ENCODE measurements at regions not wholly inside any gene's neighbourhood (a gene's known extent, or its start where the extent isn't known, plus 50 kb on each side); places are given as distances from the start of the nearest gene placed in this dataset.
"Not testable (repeated sequence)": the region's sequence is repeated elsewhere in the genome, so short reads cannot be mapped to it uniquely, and the experiment has no call there.

DNA sequence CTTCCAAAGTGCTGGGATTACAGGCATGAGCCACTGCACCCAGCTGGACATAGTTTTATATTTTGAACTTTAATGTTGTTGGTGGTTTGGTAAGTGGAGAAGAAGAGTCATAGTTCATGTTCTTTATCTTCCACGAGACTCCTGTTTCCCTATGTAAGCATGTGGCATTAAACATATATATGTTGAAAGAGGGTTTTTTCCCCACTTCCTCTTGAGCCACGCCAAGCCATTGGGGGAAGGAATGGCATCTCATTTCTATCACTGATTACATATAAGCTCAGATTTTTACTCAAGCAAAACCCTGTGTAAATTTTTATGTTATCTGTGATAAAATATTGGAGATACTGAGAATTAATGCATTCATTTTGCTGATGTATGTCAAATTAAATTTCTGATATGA, 300.4 kb downstream of the PHF14 start:
- Histone ChIP-seq H3K27me3 (ENCODE audit: insufficient read depth, poor library complexity, severe bottlenecking) (no peaks in the 10 kb centered on the region), H3K27ac (ENCODE audit: poor library complexity, severe bottlenecking) (no peak overlapping the region), H3K4me3 (ENCODE audit: severe bottlenecking) (no peak overlapping the region), H3K4me1 (ENCODE audit: insufficient read depth, poor library complexity, severe bottlenecking) (no peaks in the 10 kb centered on the region), H3K9me3 (ENCODE audit: severe bottlenecking) (no peaks in the 10 kb centered on the region), H3K36me3 (ENCODE audit: low read depth) (no peaks in the 10 kb centered on the region)
- TF ChIP-seq, protein P1, sequence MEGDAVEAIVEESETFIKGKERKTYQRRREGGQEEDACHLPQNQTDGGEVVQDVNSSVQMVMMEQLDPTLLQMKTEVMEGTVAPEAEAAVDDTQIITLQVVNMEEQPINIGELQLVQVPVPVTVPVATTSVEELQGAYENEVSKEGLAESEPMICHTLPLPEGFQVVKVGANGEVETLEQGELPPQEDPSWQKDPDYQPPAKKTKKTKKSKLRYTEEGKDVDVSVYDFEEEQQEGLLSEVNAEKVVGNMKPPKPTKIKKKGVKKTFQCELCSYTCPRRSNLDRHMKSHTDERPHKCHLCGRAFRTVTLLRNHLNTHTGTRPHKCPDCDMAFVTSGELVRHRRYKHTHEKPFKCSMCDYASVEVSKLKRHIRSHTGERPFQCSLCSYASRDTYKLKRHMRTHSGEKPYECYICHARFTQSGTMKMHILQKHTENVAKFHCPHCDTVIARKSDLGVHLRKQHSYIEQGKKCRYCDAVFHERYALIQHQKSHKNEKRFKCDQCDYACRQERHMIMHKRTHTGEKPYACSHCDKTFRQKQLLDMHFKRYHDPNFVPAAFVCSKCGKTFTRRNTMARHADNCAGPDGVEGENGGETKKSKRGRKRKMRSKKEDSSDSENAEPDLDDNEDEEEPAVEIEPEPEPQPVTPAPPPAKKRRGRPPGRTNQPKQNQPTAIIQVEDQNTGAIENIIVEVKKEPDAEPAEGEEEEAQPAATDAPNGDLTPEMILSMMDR (IDR thresholded peaks at IDR 0.05; ENCODE audit: poor library complexity, severe bottlenecking), result no peak
- DNase-seq (ENCODE audit: low spot score) (no peak), ATAC-seq (ENCODE audit: low read depth) (no peak)

DNA sequence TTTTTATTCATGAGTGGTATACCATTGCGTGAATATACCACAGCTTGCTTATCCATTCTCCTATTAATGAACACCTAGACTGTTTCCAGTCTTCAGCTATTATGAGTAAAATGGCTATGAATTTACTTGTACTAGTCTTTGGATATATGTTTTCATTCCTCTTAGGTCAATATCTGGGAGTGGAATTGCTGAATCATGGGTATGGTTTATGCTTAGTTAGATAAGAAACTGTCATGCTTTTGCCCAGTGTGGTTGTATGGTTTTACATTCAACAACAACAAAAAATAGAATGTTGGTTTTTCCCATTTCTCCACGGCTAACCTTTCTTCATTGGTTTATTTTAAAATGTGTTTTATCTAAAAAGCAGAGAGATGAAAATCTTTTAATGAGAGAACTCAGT, 308.3 kb downstream of the PHF14 start:
- no peak for DNase-seq (ENCODE audit: low spot score)
- H3K4me1 ChIP-seq (ENCODE audit: insufficient read depth, poor library complexity, severe bottlenecking), result no peaks in the 10 kb centered on the region
- ATAC-seq (ENCODE audit: low read depth), result no peak
- no peak overlapping the region for H3K4me3 ChIP-seq (ENCODE audit: severe bottlenecking)
- TF ChIP-seq, protein P1 (IDR thresholded peaks at IDR 0.05; ENCODE audit: poor library complexity, severe bottlenecking), result no peak
- H3K9me3 ChIP-seq (ENCODE audit: severe bottlenecking), result no peaks in the 10 kb centered on the region
- H3K27ac ChIP-seq (ENCODE audit: poor library complexity, severe bottlenecking), result no peak overlapping the region
- H3K27me3 ChIP-seq (ENCODE audit: insufficient read depth, poor library complexity, severe bottlenecking), result no peaks in the 10 kb centered on the region
- no peaks in the 10 kb centered on the region for H3K36me3 ChIP-seq (ENCODE audit: low read depth)

DNA sequence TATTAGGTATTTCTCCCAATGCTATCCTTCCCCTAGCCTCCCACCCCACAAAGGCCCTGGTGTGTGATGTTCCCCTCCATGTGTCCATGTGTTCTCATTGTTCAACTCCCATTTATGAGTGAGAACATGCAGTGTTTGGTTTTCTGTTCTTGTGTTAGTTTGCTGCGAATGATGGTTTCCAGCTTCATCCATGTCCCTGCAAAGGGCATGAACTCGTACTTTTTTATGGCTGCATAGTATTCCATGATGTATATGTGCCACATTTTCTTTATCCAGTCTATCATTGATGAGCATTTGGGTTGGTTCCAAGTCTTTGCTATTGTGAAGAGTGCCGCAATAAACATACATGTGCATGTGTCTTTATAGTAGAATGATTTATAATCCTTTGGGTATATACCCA, 309.9 kb downstream of the PHF14 start:
- not testable (repeated sequence) for H3K9me3 ChIP-seq (ENCODE audit: severe bottlenecking); H3K36me3 ChIP-seq (ENCODE audit: low read depth); ATAC-seq (ENCODE audit: low read depth); H3K4me1 ChIP-seq (ENCODE audit: insufficient read depth, poor library complexity, severe bottlenecking); H3K27me3 ChIP-seq (ENCODE audit: insufficient read depth, poor library complexity, severe bottlenecking); H3K27ac ChIP-seq (ENCODE audit: poor library complexity, severe bottlenecking); DNase-seq (ENCODE audit: low spot score); H3K4me3 ChIP-seq (ENCODE audit: severe bottlenecking)

DNA sequence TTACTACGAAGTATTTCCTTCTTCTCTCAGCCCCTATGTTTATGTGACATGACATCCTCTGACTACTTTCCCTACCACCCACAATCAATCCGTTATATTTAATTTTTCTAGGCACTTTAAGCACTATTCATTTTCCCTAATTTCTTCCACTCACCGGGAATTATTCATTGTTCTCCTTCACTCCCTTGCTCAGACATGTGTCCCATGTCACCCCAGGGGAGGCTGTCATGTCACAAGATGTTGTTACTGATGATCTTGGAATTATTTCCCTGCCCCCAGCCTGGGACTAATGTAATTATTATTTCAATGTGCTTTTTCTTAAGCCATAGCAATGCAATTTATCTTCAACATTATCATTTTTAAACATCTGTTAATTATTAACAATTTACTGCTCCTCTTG, 317.2 kb downstream of the PHF14 start:
- Histone ChIP-seq H3K27me3 (ENCODE audit: insufficient read depth, poor library complexity, severe bottlenecking) (no peaks in the 10 kb centered on the region), H3K36me3 (ENCODE audit: low read depth) (no peaks in the 10 kb centered on the region), H3K4me3 (ENCODE audit: severe bottlenecking) (no peak overlapping the region), H3K9me3 (ENCODE audit: severe bottlenecking) (no peaks in the 10 kb centered on the region), H3K4me1 (ENCODE audit: insufficient read depth, poor library complexity, severe bottlenecking) (no peaks in the 10 kb centered on the region), H3K27ac (ENCODE audit: poor library complexity, severe bottlenecking) (no peak overlapping the region)
- TF ChIP-seq, protein P1 (IDR thresholded peaks at IDR 0.05; ENCODE audit: poor library complexity, severe bottlenecking), result no peak
- DNase-seq (ENCODE audit: low spot score) (no peak), ATAC-seq (ENCODE audit: low read depth) (no peak)

DNA sequence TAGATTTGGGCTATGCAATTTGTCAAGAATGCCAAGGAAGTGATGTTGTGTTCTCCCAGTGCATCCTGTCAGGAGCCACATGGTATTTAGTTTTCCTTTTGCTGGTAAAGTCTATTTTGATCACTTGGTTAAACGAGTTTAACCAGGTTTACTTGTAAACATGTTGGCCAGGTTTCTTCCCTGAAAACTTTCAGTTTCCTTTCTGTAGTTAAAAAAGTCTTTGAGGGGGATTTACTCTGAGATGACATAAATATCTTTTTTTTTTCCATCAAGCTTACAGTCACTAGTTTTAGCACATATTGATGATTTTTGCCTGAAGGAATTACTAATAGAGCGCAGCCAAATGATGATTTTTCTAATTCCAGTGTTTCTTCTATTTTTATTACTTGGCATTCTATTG, 320.5 kb downstream of the PHF14 start:
- Histone ChIP-seq H3K36me3 (ENCODE audit: low read depth) (no peaks in the 10 kb centered on the region), H3K4me3 (ENCODE audit: severe bottlenecking) (no peak overlapping the region)

More for the DNA sequence above, 320.5 kb downstream of the PHF14 start:
- no peaks in the 10 kb centered on the region for H3K27me3 ChIP-seq (ENCODE audit: insufficient read depth, poor library complexity, severe bottlenecking)
- no peak overlapping the region for H3K27ac ChIP-seq (ENCODE audit: poor library complexity, severe bottlenecking)
- ATAC-seq (ENCODE audit: low read depth), result no peak
- DNase-seq (ENCODE audit: low spot score), result no peak
- TF ChIP-seq, protein P1 (IDR thresholded peaks at IDR 0.05; ENCODE audit: poor library complexity, severe bottlenecking), result no peak
- no peaks in the 10 kb centered on the region for H3K9me3 ChIP-seq (ENCODE audit: severe bottlenecking)
- no peaks in the 10 kb centered on the region for H3K4me1 ChIP-seq (ENCODE audit: insufficient read depth, poor library complexity, severe bottlenecking)
